ENCODE measurements at regions not wholly inside any gene's neighbourhood (a gene's known extent, or its start where the extent isn't known, plus 50 kb on each side); places are given as distances from the start of the nearest gene placed in this dataset.

DNA sequence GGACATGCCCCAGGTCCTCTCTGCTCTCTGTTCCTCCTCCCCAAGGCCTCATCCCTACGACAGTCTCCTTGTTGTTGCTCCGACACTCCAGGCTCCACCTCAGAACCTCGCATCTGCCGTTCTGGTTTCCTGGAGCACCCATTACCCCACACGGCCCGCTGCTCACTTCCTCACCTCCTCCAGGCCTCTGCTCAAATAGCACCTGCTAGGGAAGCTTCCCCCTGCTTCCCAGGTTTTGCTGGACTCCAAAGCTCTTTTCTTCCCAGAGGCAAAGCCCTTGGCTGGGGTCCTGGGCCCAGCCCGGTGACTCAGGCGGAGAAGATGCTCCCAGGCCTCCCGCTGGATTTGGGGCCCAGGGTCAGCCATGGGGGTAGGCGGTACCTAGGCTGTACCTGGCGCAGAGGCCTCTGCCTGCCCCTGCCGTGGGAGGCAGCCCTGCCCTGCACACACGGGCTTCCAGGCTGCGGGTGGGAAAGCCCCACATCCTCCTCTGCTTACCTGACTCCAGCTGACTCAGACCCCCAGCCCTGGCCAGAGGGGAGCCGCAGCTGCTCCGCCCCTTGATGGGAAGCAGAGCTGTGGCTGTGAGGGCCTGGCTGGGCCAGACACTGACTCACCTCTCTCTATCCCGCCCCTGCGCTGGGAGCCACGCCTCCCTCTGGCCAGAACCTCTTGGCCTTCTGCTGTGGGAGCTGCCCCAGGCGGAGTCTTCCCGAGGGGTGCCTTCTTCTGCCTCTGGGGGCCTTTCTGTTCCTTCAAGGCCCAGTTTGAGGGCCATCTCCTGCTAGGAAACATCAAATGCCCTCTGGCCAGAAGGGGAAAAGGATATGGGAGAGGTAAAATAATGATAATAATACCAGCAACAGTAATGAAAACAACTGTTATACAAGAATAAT is 130.5 kb downstream of the CEBPB start (continued):
- TF ChIP-seq, protein P1, sequence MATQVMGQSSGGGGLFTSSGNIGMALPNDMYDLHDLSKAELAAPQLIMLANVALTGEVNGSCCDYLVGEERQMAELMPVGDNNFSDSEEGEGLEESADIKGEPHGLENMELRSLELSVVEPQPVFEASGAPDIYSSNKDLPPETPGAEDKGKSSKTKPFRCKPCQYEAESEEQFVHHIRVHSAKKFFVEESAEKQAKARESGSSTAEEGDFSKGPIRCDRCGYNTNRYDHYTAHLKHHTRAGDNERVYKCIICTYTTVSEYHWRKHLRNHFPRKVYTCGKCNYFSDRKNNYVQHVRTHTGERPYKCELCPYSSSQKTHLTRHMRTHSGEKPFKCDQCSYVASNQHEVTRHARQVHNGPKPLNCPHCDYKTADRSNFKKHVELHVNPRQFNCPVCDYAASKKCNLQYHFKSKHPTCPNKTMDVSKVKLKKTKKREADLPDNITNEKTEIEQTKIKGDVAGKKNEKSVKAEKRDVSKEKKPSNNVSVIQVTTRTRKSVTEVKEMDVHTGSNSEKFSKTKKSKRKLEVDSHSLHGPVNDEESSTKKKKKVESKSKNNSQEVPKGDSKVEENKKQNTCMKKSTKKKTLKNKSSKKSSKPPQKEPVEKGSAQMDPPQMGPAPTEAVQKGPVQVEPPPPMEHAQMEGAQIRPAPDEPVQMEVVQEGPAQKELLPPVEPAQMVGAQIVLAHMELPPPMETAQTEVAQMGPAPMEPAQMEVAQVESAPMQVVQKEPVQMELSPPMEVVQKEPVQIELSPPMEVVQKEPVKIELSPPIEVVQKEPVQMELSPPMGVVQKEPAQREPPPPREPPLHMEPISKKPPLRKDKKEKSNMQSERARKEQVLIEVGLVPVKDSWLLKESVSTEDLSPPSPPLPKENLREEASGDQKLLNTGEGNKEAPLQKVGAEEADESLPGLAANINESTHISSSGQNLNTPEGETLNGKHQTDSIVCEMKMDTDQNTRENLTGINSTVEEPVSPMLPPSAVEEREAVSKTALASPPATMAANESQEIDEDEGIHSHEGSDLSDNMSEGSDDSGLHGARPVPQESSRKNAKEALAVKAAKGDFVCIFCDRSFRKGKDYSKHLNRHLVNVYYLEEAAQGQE (IDR thresholded peaks at IDR 0.05; ENCODE audit: borderline replicate concordance): no peak
- TF ChIP-seq, protein P1 (CRISPR knock-in tag; IDR thresholded peaks at IDR 0.05; ENCODE audit: low read depth): no peak
- TF ChIP-seq, protein P2, sequence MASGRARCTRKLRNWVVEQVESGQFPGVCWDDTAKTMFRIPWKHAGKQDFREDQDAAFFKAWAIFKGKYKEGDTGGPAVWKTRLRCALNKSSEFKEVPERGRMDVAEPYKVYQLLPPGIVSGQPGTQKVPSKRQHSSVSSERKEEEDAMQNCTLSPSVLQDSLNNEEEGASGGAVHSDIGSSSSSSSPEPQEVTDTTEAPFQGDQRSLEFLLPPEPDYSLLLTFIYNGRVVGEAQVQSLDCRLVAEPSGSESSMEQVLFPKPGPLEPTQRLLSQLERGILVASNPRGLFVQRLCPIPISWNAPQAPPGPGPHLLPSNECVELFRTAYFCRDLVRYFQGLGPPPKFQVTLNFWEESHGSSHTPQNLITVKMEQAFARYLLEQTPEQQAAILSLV (tag; IDR thresholded peaks at IDR 0.05): no peak
- TF ChIP-seq, protein P3, sequence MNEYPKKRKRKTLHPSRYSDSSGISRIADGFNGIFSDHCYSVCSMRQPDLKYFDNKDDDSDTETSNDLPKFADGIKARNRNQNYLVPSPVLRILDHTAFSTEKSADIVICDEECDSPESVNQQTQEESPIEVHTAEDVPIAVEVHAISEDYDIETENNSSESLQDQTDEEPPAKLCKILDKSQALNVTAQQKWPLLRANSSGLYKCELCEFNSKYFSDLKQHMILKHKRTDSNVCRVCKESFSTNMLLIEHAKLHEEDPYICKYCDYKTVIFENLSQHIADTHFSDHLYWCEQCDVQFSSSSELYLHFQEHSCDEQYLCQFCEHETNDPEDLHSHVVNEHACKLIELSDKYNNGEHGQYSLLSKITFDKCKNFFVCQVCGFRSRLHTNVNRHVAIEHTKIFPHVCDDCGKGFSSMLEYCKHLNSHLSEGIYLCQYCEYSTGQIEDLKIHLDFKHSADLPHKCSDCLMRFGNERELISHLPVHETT (CRISPR knock-in tag; conservative IDR thresholded peaks at IDR 0.05 in 1 of 2, IDR thresholded peaks at IDR 0.05 in 1 of 2): no peak
- TF ChIP-seq SIX5 (IDR thresholded peaks at IDR 0.05; ENCODE audit: borderline replicate concordance in 1 of 2, insufficient read depth in 1 of 2, low read depth in 1 of 2, low read length in 2 of 2): no peak
- TF ChIP-seq, protein P4, sequence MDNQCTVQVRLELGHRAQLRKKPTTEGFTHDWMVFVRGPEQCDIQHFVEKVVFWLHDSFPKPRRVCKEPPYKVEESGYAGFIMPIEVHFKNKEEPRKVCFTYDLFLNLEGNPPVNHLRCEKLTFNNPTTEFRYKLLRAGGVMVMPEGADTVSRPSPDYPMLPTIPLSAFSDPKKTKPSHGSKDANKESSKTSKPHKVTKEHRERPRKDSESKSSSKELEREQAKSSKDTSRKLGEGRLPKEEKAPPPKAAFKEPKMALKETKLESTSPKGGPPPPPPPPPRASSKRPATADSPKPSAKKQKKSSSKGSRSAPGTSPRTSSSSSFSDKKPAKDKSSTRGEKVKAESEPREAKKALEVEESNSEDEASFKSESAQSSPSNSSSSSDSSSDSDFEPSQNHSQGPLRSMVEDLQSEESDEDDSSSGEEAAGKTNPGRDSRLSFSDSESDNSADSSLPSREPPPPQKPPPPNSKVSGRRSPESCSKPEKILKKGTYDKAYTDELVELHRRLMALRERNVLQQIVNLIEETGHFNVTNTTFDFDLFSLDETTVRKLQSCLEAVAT (IDR thresholded peaks at IDR 0.05): no peak
- TF ChIP-seq, protein P5, sequence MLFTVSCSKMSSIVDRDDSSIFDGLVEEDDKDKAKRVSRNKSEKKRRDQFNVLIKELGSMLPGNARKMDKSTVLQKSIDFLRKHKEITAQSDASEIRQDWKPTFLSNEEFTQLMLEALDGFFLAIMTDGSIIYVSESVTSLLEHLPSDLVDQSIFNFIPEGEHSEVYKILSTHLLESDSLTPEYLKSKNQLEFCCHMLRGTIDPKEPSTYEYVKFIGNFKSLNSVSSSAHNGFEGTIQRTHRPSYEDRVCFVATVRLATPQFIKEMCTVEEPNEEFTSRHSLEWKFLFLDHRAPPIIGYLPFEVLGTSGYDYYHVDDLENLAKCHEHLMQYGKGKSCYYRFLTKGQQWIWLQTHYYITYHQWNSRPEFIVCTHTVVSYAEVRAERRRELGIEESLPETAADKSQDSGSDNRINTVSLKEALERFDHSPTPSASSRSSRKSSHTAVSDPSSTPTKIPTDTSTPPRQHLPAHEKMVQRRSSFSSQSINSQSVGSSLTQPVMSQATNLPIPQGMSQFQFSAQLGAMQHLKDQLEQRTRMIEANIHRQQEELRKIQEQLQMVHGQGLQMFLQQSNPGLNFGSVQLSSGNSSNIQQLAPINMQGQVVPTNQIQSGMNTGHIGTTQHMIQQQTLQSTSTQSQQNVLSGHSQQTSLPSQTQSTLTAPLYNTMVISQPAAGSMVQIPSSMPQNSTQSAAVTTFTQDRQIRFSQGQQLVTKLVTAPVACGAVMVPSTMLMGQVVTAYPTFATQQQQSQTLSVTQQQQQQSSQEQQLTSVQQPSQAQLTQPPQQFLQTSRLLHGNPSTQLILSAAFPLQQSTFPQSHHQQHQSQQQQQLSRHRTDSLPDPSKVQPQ (CRISPR knock-in tag; IDR thresholded peaks at IDR 0.05; ENCODE audit: borderline replicate concordance): no peak

Measured in K562 (cell line).